K562 (cell line): ENCODE measurements at regions not wholly inside any gene's neighbourhood (a gene's known extent, or its start where the extent isn't known, plus 50 kb on each side); places are given as distances from the start of the nearest gene placed in this dataset.

ENCODE experiments used
- ATAC-seq: fragments of 200-7000 bp; cut with Tn5 transposase; 3 replicates; pipeline ENCODE4 v1.9.1; 2020; ENCODE audit warnings: moderate library complexity
- BruUV-seq: library from RNA; stranded (reverse); fragments of 400-500 nt; replicated peaks from 2 replicates; lab custom pipeline; 2021; lab: Mats Ljungman, UMichigan
- CTCF ChIA-PET: fragments of 300-600 bp; formaldehyde crosslinking; extraction: SDS; loops from one replicate; lab custom pipeline; 2021; ENCODE audit warnings: low intra/inter-chr PET ratio; lab: Yijun Ruan, JAX
- POLR2A ChIA-PET: fragments of 300-600, 350-650 bp; sonication (Branson Sonifier 250); formaldehyde crosslinking; extraction: SDS; loops from one replicate; lab custom pipeline; 2021; ENCODE audit warnings: antibody characterized with exemption, inconsistent platforms; lab: Yijun Ruan, JAX
- DNase-seq, 4 experiments: peaks; one replicate each; pipeline versions ENCODE4 v3.0.0 to v3.0.0-alpha.2; 2011 to 2018; ENCODE audit warnings: low spot score in 3 of 4, mixed read lengths in 3 of 4; ENCODE audit errors: extremely low read depth in 1 of 4
- FAIRE-seq: peaks from 2 replicates; lab custom pipeline; 2011; peaks lifted over from hg19 to GRCh38; lab: Jason Lieb, UNC
- H2AFZ ChIP-seq: 2 replicates; pipeline ENCODE4 v1.6.0; 2011; ENCODE audit warnings: low read depth, low read length, control low read depth, inconsistent platforms
- H3K27ac ChIP-seq: fragments of 200-600 bp; 3 replicates; pipeline ENCODE4 v1.8.0; 2011; ENCODE audit warnings: low read depth, mild to moderate bottlenecking, control low read depth, inconsistent platforms, low read length, moderate library complexity, mixed read lengths; ENCODE audit errors: extremely low read depth
- H3K27me3 ChIP-seq, 2 experiments: fragments of 300-600 bp in 1 of 2; 2 replicates in 1 of 2; 3 replicates in 1 of 2; pipeline versions ENCODE4 v1.6.0 to v1.8.0; 2011; ENCODE audit warnings: inconsistent platforms in 2 of 2, low read length in 2 of 2, mild to moderate bottlenecking in 1 of 2, mixed read lengths in 1 of 2, moderate library complexity in 1 of 2; ENCODE audit not compliant: control insufficient read depth in 2 of 2, insufficient read depth in 2 of 2
- H3K36me3 ChIP-seq: fragments of 300-600 bp; 3 replicates; pipeline ENCODE4 v1.8.0; 2011; ENCODE audit warnings: mild to moderate bottlenecking, low read length, inconsistent platforms; ENCODE audit not compliant: control insufficient read depth, insufficient read depth
- H3K4me1 ChIP-seq, 2 experiments: fragments of 200-600 bp in 1 of 2; replicated peaks in 1 of 2; 2 replicates in 1 of 2; 3 replicates in 1 of 2; pipeline versions ENCODE4 v1.5.1 to v1.8.0; 2011; ENCODE audit warnings: inconsistent platforms in 2 of 2, low read length in 2 of 2, mild to moderate bottlenecking in 1 of 2, mixed read lengths in 1 of 2, moderate library complexity in 1 of 2; ENCODE audit not compliant: control insufficient read depth in 2 of 2, insufficient read depth in 2 of 2
- H3K4me2 ChIP-seq: 2 replicates; pipeline ENCODE4 v1.6.1; 2011; ENCODE audit warnings: low read length, control low read depth, inconsistent platforms, mixed read lengths; ENCODE audit not compliant: insufficient read depth
- H3K4me3 ChIP-seq: fragments of 200-600 bp; sonication (generic), shearing (Covaris generic); 2 replicates; pipeline ENCODE4 v1.5.1; 2016; ENCODE audit warnings: control low read depth, inconsistent platforms
- H3K79me2 ChIP-seq: fragments of 200-600 bp; 3 replicates; pipeline ENCODE4 v1.8.0; 2011; ENCODE audit warnings: low read length, inconsistent platforms; ENCODE audit not compliant: control insufficient read depth, insufficient read depth
- H3K9ac ChIP-seq, 2 experiments: 2 replicates each; pipeline versions ENCODE4 v1.6.0 to v1.6.1; 2011; ENCODE audit warnings: low read depth in 2 of 2, low read length in 2 of 2, control low read depth in 1 of 2, inconsistent platforms in 1 of 2, mild to moderate bottlenecking in 1 of 2, mixed read lengths in 1 of 2; ENCODE audit not compliant: insufficient read depth in 1 of 2
- H3K9me1 ChIP-seq: one replicate; pipeline ENCODE4 v1.6.0; 2011; ENCODE audit warnings: inconsistent platforms, mild to moderate bottlenecking, low read length, moderate library complexity; ENCODE audit not compliant: control insufficient read depth, insufficient read depth
- H3K9me3 ChIP-seq: replicated peaks from 2 replicates; pipeline ENCODE4 v1.5.1; 2011; ENCODE audit warnings: low read depth, low read length, inconsistent platforms; ENCODE audit not compliant: control insufficient read depth, insufficient read depth
- H4K20me1 ChIP-seq: replicated peaks from 2 replicates; pipeline ENCODE4 v1.6.1; 2011; ENCODE audit warnings: low read length, inconsistent platforms, mixed read lengths; ENCODE audit not compliant: control insufficient read depth, insufficient read depth
- CBX1 ChIP-seq: sonication (generic); IDR thresholded peaks from 2 replicates; pipeline ENCODE4 v1.6.1; 2016; ENCODE audit warnings: antibody characterized with exemption, low read depth, mild to moderate bottlenecking
- LARP7 ChIP-seq: fragments of 450-650 bp; IDR thresholded peaks from 2 replicates; pipeline ENCODE4 v1.6.1; 2016
- PATZ1 ChIP-seq: fragments of 250-450 bp; sonication (Bioruptor Pico); IDR thresholded peaks from 2 replicates; pipeline ENCODE4 v1.5.0; 2020; ENCODE audit warnings: mild to moderate bottlenecking, borderline replicate concordance
- RFX5 ChIP-seq: IDR thresholded peaks from 2 replicates; pipeline ENCODE4 v1.6.1; 2011; ENCODE audit warnings: low read depth, mild to moderate bottlenecking, improper control_type of control experiment, low read length
- SMC3 ChIP-seq: conservative IDR thresholded peaks from 2 replicates; pipeline ENCODE4 v1.6.1; 2011; ENCODE audit warnings: low read depth, low read length, improper control_type of control experiment; ENCODE audit not compliant: insufficient read depth
- ZBTB26 ChIP-seq: fragments of 450-650 bp; formaldehyde crosslinking; IDR thresholded peaks from 2 replicates; pipeline ENCODE4 v1.4.0; 2022; ENCODE audit warnings: missing genetic modification characterization
- ZNF408 ChIP-seq: fragments of 250-450 bp; sonication (Bioruptor Pico); IDR thresholded peaks from 2 replicates; pipeline ENCODE4 v1.4.0; 2020; ENCODE audit warnings: low read depth, mild to moderate bottlenecking, moderate library complexity
- ZNF436 ChIP-seq: fragments of 250-450, 450-650 bp; sonication (Bioruptor Pico); formaldehyde crosslinking; IDR thresholded peaks from 2 replicates; pipeline ENCODE4 v1.7.0; 2020; ENCODE audit warnings: mild to moderate bottlenecking
- WGBS: fragments of 100-300 bp; shearing (Covaris generic); methylation state at CpG from one replicate; pipeline ENCODE4 v1.1.6; 2016; ENCODE audit warnings: low coverage, mixed read lengths; ENCODE audit not compliant: insufficient coverage; ENCODE audit errors: missing lambda C conversion rate; 5-methylcytosine and 5-hydroxymethylcytosine counted together
- in situ Hi-C: fragments of 300-500 bp; cut with MboI; formaldehyde crosslinking; loops from 4 replicates; pipeline ENCODE4 v1.15.0; 2018; ENCODE audit warnings: inconsistent platforms, mixed read lengths
- intact Hi-C: fragments of 100-400 bp; cut with micrococcal nuclease; formaldehyde crosslinking; loops from 2 replicates; pipeline ENCODE4 v1.14.2; 2022
- TF ChIP-seq, protein P1 (sequence below), 2 experiments: fragments of 450-650 bp; formaldehyde crosslinking in 1 of 2; IDR thresholded peaks; 2 replicates each; pipeline versions ENCODE4 v1.4.0 to v1.6.1; 2014 to 2020; ENCODE audit warnings: mild to moderate bottlenecking in 2 of 2, borderline replicate concordance in 1 of 2, low read depth in 1 of 2
- TF ChIP-seq, protein P2 (sequence below), 2 experiments: fragments of 450-650 bp; IDR thresholded peaks; 2 replicates each; pipeline ENCODE4 v1.6.1; 2016

DNA sequence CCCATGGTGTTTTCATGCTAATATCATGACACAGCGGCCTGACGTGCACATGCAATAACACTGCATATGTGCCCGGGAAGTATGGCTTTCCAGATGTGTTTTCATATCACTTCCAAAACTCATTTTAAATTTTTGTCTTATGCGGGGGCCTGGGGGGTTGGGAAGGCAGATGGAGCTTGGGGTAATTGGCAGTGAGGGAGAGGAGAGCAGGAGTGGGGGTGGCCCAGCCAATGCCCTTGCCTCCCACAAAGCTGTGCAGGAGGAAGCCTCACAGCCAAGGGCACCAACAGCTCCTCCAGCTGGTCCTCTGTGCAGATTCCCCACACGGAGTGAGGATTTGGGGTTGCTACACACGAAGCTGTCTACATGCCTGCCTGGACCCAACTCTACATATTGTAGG is 805.2 kb downstream of the GALR1 start:
- Histone ChIP-seq H3K4me1 (no peaks in the 10 kb centered on the region), H3K9me3 (no peaks in the 10 kb centered on the region), H3K4me2 (no peak overlapping the region), H3K27me3 (peaks cover 2 to 15% of the 10 kb centered on the region in 2 experiments; a peak in 3 of 5 replicates), H3K9ac (no peak overlapping the region), H3K79me2 (no peaks in the 10 kb centered on the region), H3K4me3 (no peak overlapping the region), H3K27ac (no peak overlapping the region), H2AFZ (no peak overlapping the region), H4K20me1 (no peaks in the 10 kb centered on the region), H3K9me1 (no peaks in the 10 kb centered on the region), H3K36me3 (no peaks in the 10 kb centered on the region)
- in situ Hi-C loops: no loop called here
- 0% methylated on average over 6 of the region's 6 CpGs for WGBS
- no TSS peak for BruUV-seq
- intact Hi-C loops: no loop called here
- DNase-seq: no peak
- FAIRE-seq: no peak
- ATAC-seq: no peak
- POLR2A ChIA-PET: interaction anchor here (0.7 kb wide), 1 partner anchor 574 kb away, joined by 3 read pairs; no protein-coding TSS in a partner anchor
- CTCF ChIA-PET: no interaction called here
- TF ChIP-seq, protein P1, sequence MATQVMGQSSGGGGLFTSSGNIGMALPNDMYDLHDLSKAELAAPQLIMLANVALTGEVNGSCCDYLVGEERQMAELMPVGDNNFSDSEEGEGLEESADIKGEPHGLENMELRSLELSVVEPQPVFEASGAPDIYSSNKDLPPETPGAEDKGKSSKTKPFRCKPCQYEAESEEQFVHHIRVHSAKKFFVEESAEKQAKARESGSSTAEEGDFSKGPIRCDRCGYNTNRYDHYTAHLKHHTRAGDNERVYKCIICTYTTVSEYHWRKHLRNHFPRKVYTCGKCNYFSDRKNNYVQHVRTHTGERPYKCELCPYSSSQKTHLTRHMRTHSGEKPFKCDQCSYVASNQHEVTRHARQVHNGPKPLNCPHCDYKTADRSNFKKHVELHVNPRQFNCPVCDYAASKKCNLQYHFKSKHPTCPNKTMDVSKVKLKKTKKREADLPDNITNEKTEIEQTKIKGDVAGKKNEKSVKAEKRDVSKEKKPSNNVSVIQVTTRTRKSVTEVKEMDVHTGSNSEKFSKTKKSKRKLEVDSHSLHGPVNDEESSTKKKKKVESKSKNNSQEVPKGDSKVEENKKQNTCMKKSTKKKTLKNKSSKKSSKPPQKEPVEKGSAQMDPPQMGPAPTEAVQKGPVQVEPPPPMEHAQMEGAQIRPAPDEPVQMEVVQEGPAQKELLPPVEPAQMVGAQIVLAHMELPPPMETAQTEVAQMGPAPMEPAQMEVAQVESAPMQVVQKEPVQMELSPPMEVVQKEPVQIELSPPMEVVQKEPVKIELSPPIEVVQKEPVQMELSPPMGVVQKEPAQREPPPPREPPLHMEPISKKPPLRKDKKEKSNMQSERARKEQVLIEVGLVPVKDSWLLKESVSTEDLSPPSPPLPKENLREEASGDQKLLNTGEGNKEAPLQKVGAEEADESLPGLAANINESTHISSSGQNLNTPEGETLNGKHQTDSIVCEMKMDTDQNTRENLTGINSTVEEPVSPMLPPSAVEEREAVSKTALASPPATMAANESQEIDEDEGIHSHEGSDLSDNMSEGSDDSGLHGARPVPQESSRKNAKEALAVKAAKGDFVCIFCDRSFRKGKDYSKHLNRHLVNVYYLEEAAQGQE (IDR thresholded peaks at IDR 0.05; ENCODE audit: borderline replicate concordance): no peak
- TF ChIP-seq, protein P1 (CRISPR knock-in tag; IDR thresholded peaks at IDR 0.05; ENCODE audit: low read depth): no peak
- TF ChIP-seq SMC3 (no peak), CBX1 (no peak), PATZ1 (no peak), ZBTB26 (CRISPR knock-in tag) (no peak), ZNF436 (CRISPR knock-in tag) (no peak), RFX5 (no peak), LARP7 (no peak), ZNF408 (CRISPR knock-in tag) (no peak)
- TF ChIP-seq, protein P2, sequence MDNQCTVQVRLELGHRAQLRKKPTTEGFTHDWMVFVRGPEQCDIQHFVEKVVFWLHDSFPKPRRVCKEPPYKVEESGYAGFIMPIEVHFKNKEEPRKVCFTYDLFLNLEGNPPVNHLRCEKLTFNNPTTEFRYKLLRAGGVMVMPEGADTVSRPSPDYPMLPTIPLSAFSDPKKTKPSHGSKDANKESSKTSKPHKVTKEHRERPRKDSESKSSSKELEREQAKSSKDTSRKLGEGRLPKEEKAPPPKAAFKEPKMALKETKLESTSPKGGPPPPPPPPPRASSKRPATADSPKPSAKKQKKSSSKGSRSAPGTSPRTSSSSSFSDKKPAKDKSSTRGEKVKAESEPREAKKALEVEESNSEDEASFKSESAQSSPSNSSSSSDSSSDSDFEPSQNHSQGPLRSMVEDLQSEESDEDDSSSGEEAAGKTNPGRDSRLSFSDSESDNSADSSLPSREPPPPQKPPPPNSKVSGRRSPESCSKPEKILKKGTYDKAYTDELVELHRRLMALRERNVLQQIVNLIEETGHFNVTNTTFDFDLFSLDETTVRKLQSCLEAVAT (IDR thresholded peaks at IDR 0.05): no peak
